Left ventricle myocardium inferior (tissue), 1 donor: ENCODE measurements at regions not wholly inside any gene's neighbourhood (a gene's known extent, or its start where the extent isn't known, plus 50 kb on each side); places are given as distances from the start of the nearest gene placed in this dataset.

Source experiments
- DNase-seq: peaks from one replicate; pipeline ENCODE4 v3.0.0-alpha.2; 2020
- H3K27ac ChIP-seq: fragments of 200-600 bp; replicated peaks from 2 replicates; pipeline ENCODE4 v1.8.0; 2021
- H3K27me3 ChIP-seq: fragments of 200-600 bp; 2 replicates; pipeline ENCODE4 v1.8.0; 2021; ENCODE audit warnings: low read depth
- H3K36me3 ChIP-seq: fragments of 200-600 bp; 2 replicates; pipeline ENCODE4 v1.8.0; 2021
- H3K4me1 ChIP-seq: fragments of 200-600 bp; 2 replicates; pipeline ENCODE4 v1.8.0; 2021
- H3K4me3 ChIP-seq: fragments of 200-600 bp; 2 replicates; pipeline ENCODE4 v1.8.0; 2021; ENCODE audit warnings: mild to moderate bottlenecking, moderate library complexity
- H3K9me3 ChIP-seq: fragments of 200-600 bp; replicated peaks from 2 replicates; pipeline ENCODE4 v1.8.0; 2021
- CTCF ChIP-seq: fragments of 200-600 bp; IDR thresholded peaks from 2 replicates; pipeline ENCODE4 v1.8.0; 2021; ENCODE audit warnings: antibody characterized with exemption, mild to moderate bottlenecking, borderline replicate concordance
- intact Hi-C: fragments of 100-400 bp; cut with micrococcal nuclease; formaldehyde crosslinking; loops from one replicate; pipeline ENCODE4 v1.11.0; 2022
- donor health status: DM: no; HTN: yes; CAD: no; lungs with severe emphysema.

GRCh38 chr6:115766745-115767462 is 293.8 kb downstream of the FRK start:
- peaks cover 18% of the 10 kb centered on the region for H3K9me3 ChIP-seq
- no peak for DNase-seq
- intact Hi-C loops = no loop called here
- no peaks in the 10 kb centered on the region for H3K4me1 ChIP-seq
- no peak for TF ChIP-seq CTCF
- no peaks in the 10 kb centered on the region for H3K36me3 ChIP-seq
- H3K4me3 ChIP-seq = no peak overlapping the region
- no peak overlapping the region for H3K27ac ChIP-seq
- no peaks in the 10 kb centered on the region for H3K27me3 ChIP-seq

GRCh38 chr6:115765966-115766365 is 294.7 kb downstream of the FRK start:
- Histone ChIP-seq H3K27me3 (no peaks in the 10 kb centered on the region), H3K36me3 (no peaks in the 10 kb centered on the region), H3K4me1 (no peaks in the 10 kb centered on the region), H3K9me3 (peaks cover 25% of the 10 kb centered on the region), H3K4me3 (no peak overlapping the region), H3K27ac (no peak overlapping the region)
- TF ChIP-seq CTCF = no peak
- intact Hi-C loops = no loop called here
- DNase-seq = no peak

GRCh38 chr6:115759051-115759450 is 301.6 kb downstream of the FRK start:
- H3K9me3 ChIP-seq = peaks cover 27% of the 10 kb centered on the region
- H3K4me3 ChIP-seq = no peak overlapping the region
- H3K27me3 ChIP-seq = no peaks in the 10 kb centered on the region
- TF ChIP-seq CTCF = no peak
- no peaks in the 10 kb centered on the region for H3K36me3 ChIP-seq
- no peak for DNase-seq
- intact Hi-C loops = no loop called here
- no peak overlapping the region for H3K27ac ChIP-seq
- no peaks in the 10 kb centered on the region for H3K4me1 ChIP-seq

- H3K4me3 ChIP-seq = no peak overlapping the region
- H3K9me3 ChIP-seq = no peaks in the 10 kb centered on the region
- no peak overlapping the region for H3K27ac ChIP-seq
- intact Hi-C loops = no loop called here
- TF ChIP-seq CTCF = no peak
- no peaks in the 10 kb centered on the region for H3K36me3 ChIP-seq
- no peaks in the 10 kb centered on the region for H3K4me1 ChIP-seq
- H3K27me3 ChIP-seq = no peaks in the 10 kb centered on the region
- no peak for DNase-seq
These were observed 307.2 kb downstream of the FRK start for GRCh38 chr6:115753446-115753845.

GRCh38 chr6:115750946-115751345 is 309.7 kb downstream of the FRK start:
- Histone ChIP-seq H3K27me3 (no peaks in the 10 kb centered on the region), H3K36me3 (no peaks in the 10 kb centered on the region), H3K4me3 (no peak overlapping the region), H3K27ac (no peak overlapping the region), H3K9me3 (peaks cover 11% of the 10 kb centered on the region), H3K4me1 (no peaks in the 10 kb centered on the region)
- DNase-seq = no peak
- no peak for TF ChIP-seq CTCF
- intact Hi-C loops = no loop called here
